HG03432 (cell line): ENCODE measurements at regions not wholly inside any gene's neighbourhood (a gene's known extent, or its start where the extent isn't known, plus 50 kb on each side); places are given as distances from the start of the nearest gene placed in this dataset.
"Not testable (repeated sequence)": the region's sequence is repeated elsewhere in the genome, so short reads cannot be mapped to it uniquely, and the experiment has no call there.

Experiments
- ATAC-seq: cut with Tn5 transposase; IDR thresholded peaks from one replicate; pipeline ENCODE4 v1.9.1; 2021; ENCODE audit warnings: mild to moderate bottlenecking, moderate library complexity; ENCODE audit not compliant: unreplicated experiment

DNA sequence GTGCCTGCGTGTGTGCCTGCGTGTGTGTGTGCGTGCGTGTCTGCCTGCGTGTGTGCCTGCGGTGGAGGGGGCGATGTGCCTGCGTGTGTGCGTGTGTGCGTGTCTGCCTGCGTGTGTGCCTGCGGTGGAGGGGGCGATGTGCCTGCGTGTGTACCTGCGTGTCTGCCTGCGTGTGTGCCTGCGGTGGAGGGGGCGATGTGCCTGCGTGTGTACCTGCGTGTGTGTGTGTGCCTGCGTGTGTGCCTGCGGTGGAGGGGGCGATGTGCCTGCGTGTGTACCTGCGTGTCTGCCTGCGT lies 116.7 kb upstream of the ZNF516 start:
- not testable (repeated sequence) for ATAC-seq

- ATAC-seq = no peak
Measured at GRCh38 chr18:76610933-76611749, 116.1 kb upstream of the ZNF516 start.

GRCh38 chr18:76610012-76610411 lies 115.0 kb upstream of the ZNF516 start:
- ATAC-seq = no peak

- ATAC-seq = no peak
Measured at GRCh38 chr18:76605341-76605929, 110.4 kb upstream of the ZNF516 start.

GRCh38 chr18:76604935-76605240 lies 109.8 kb upstream of the ZNF516 start:
- no peak for ATAC-seq

DNA sequence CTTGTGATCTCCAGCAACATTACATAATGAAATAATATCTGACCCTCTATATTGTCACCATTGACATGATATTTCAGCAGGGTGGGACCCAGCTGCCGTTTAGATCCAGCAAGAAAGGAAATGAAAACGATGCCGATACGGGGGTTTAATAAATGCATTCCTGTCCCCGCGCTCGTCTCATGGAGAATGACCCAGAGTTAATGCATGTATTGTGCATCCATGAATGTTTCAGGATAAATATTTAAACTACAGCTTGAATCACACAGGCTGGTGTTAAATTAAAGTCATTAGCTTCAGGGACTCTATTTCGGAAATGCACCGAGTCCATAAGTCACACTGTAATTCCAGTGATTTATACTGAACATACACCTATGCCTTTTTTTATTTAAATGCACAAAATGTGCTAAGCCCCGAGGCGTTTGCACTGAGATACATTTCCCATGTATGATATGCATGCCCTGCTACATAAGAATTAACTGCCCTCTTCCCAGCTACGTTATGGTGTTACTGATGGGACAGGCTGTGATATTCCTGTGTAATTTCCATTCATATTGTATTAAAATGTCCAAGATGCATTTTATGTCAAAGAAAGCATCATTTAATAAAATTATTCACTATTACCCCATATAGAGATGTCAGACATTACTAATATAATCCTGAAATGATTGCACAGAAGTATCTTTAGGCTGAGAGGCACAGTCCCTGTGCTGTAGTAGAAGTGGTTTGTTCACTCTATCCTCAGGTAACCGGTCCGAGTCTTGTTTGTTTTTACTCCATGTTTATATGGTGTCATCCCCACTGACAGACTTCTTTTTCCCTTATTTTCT lies 109.3 kb upstream of the ZNF516 start:
- ATAC-seq = no peak

DNA sequence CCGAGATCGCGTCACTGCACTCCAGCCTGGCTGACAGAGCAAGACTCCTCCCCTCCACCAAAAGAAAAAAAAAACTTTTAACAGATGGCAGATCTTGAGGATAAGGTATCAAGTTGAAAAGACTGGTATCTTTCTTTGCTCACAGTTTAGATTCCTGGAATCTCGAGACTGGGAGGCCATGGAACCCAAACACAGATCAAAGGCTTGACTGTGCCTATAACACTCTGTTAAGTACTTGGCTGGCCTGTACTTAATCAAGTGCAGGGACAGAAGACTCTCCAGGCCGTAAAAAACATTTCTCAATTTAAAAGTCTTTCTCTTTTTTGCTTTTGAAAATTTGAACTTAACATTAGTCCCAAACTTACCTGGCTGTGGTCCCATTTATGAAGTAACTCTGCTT lies 107.1 kb upstream of the ZNF516 start:
- ATAC-seq = no peak

DNA sequence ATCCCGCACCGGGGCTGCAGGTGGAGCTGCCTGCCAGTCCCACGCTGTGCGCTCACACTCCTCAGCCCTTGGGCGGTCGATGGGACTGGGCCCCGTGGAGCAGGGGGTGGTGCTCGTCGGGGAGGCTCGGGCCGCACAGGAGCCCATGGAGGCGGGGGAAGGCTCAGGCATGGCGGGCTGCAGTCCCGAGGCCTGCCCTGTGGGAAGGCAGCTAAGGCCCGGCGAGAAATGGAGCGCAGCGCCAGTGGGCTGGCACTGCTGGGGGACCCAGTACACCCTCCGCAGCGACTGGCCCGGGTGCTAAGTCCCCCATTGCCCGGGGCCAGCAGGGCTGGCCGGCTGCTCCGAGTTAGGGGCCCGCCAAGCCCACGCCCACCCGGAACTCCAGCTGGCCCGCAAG lies 105.0 kb upstream of the ZNF516 start:
- ATAC-seq = not testable (repeated sequence)

DNA sequence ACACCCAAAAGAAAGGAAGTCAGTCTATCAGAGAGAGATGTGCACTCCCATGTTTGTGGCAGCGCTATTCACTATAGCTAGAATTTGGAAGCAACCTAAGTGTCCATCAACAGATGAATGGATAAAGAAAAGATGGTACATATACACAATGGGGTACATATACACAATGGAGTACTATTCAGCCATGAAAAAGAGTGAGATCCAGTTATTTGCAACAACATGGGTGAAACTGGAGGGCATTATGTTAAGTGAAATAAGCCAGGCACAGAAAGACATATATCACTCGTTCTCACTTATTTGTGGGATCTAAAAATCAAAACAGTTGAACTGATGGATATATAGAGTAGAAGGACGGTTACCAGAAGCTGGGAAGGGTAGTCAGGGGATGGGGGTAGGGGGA lies 99.9 kb upstream of the ZNF516 start:
- no peak for ATAC-seq

DNA sequence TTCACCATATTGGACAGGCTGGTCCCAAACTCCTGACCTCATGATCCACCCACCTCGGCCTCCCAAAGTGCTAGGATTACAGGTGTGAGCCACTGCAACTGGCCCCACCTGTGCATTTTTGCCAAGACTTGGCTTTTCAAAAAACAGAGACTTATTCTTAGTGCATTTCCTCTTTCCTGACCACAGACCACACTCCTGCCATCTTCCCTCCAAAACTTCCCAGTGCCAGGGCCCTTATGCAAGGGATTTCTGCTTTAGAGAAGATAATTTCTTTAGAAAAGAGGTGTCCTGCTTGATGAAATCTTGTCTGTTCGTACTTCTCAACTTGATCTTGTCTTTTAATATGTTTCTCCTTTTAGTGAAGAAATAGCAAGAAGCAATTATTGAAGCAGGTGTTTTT lies 98.8 kb upstream of the ZNF516 start:
- ATAC-seq = no peak

DNA sequence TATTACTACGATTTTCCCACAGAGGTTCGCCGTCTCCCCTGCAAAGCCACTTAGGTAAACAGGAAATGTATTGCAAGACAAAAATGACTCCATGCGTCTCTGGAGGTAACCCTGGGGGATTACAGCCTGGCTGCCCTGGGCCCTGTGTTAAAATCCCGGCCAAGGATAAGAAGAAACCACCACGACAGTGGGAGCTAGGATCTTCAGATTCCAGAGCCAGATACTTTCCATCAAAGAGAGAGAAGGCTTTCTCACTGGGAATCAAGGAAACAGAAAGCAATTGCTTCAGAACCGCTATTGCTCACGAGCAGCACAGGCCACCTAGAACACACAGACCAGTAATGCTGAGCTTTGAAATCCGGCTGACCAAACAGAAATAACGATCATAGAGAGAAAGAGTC lies 97.9 kb upstream of the ZNF516 start:
- ATAC-seq = no peak

GRCh38 chr18:76592096-76592495 lies 97.1 kb upstream of the ZNF516 start:
- ATAC-seq = no peak

GRCh38 chr18:76589866-76590265 lies 94.8 kb upstream of the ZNF516 start:
- ATAC-seq = no peak

GRCh38 chr18:76589316-76589715 lies 94.3 kb upstream of the ZNF516 start:
- no peak for ATAC-seq

DNA sequence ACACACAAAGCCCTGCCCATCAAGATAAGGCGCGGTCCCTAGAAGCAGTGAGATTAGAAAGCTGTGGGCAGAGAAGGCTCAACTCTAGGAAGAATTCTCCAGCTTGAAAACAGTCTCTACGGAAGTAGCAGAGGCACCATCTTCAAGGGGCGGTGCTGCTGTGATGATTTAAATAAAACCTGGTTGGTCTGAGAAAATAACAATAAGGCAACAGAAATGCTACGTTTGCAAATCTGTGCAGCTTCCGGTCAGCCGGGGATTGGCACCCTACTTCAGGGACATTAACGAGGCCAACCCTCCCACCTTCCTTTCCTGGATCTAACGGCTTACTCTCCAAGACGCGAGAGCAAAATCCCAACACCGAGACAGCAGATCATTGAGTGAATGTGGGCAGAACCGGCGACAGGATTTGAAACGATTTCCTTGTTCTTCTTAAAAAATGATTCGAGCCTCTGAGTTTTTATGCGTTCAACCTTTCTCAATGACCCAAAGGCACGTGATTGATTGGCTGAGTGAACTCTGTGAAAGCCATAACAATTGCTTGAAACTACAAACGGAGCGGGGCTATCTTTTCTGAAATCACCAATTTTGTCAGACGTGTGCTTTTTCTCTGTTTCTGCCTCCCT lies 93.7 kb upstream of the ZNF516 start:
- ATAC-seq = no peak

- no peak for ATAC-seq
Measured at GRCh38 chr18:76587879-76588271, 92.8 kb upstream of the ZNF516 start.

DNA sequence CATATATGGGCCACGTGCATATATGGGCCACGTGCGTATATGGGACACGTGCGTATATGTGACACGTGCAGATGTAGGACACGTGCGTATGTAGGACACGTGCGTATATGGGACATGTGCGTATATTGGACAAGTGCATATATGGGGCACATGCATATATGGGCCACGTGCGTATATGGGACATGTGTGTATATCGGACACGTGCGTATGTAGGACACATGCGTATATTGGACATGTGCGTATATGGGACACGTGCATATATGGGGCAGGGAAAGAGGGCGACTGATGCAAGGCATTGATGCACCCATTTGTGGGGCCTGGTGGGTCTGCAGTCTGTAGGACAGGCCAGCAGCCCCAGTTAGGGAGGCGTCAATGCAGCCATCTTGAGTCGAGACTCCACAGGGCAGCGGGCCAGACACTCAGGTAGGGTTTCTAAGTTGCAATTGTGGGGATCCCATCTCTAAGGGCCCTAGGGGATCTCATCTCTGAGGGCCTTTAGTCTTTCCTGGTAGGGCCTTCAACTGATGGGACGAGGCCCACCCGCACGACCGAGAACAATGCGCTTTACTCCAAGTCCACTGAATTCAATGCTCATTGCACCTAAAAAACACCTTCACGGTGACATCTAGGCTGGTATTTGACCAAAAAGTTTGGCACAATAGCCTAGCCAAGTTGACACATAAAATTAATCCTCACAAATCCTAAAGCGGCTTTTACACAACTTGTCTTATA lies 92.3 kb upstream of the ZNF516 start:
- no peak for ATAC-seq

DNA sequence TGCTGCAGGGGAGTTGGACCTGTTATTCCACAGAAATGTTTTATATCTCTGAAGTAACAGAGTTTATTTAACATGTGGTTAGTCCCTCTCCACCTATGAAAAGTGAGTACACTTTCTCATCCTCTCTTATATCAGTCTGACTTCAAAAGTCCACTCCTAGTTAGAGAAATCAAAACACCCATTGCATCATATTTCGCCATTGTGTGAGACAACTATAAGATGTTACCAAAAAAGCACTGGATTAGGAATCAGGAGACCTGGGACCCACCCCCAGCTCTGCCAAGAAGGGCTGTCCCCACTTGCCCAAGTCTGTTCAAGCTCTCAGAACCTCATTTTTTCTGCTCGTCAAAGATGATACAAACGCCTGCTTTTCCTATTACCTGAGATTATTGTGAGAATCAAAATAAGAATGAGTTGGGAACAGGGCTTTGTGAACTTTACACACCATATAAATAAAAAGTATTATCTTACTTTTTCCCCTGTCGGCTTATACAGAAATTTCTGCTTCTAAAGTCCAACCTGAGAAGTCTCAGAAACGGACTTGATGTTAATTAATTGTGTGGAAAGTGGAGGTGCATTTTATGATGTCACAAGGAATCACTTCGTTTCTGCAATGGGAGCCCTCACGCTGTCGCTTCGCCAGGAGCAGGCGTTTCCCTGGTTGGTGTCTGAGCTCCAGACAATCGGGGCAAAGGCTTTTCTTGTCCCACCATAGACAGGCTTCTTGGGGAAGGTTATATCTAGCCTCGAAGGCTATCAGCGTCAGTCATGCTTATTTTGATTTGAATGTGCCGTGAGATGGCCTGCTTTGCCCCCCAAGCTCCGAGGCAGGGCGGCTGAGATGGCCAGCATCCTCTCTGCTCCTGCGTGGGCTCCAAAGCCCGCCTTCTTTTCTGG lies 89.6 kb upstream of the ZNF516 start:
- ATAC-seq = no peak

DNA sequence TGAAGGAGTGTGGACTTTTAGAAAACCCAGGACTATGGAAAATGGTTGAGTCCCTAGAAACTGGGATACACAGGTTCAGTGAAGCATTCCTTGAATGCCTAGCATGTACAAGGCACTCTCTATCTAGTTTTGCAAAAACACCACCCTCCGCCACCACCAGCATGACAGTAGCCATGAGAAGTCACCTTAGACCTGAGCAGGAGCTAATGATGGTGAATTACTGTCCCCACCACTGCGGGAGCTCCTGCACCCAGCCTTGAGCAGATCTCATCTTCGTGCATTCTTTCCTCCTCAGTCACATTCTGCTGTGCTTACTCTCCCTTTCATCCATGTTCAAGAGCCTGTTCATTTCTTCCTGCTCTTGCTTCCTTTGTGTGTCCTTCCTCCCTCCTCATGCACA lies 86.2 kb upstream of the ZNF516 start:
- no peak for ATAC-seq

- no peak for ATAC-seq
Measured at GRCh38 chr18:76580288-76580962, 85.4 kb upstream of the ZNF516 start.
